ENCODE measurements at regions not wholly inside any gene's neighbourhood (a gene's known extent, or its start where the extent isn't known, plus 50 kb on each side); places are given as distances from the start of the nearest gene placed in this dataset.

DNA sequence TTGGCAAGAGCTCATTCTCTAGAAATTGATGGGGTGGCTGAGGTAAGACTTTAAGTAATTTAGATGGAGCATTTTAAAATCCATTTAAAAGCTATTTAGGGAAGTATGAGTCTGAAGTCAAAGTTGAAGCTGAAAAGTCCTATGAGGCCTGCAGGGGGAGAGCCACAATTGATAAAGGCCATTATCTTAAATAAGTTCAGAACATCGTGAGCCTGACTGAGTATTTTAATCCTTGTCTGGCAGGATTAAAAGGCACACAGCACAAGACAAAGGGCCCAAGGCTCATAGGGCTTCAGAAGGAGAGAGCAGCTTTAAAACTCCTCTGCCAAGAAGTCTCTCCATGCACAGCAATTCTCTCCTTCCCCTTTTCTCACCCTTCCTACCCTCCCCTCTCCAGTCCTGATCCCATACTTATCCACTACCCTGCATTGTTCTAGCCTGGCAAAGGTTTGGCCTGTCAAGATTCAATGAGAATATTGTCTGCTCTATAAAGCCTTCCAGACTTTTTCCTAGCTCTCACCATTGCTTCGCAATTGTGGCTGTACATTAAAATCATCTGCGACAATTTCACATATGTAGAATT is 1312.9 kb downstream of the FAM181B start:
- no peak overlapping the region for H3K14ac ChIP-seq (replicated peaks; ENCODE audit: low read depth, low read length)
- no peak overlapping the region for H3K4me3 ChIP-seq (ENCODE audit: insufficient read depth, low read depth, low read length)
- TF ChIP-seq, protein P1, sequence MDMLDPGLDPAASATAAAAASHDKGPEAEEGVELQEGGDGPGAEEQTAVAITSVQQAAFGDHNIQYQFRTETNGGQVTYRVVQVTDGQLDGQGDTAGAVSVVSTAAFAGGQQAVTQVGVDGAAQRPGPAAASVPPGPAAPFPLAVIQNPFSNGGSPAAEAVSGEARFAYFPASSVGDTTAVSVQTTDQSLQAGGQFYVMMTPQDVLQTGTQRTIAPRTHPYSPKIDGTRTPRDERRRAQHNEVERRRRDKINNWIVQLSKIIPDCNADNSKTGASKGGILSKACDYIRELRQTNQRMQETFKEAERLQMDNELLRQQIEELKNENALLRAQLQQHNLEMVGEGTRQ (IDR thresholded peaks at IDR 0.05; ENCODE audit: low read depth, low read length), result no peak
- in situ Hi-C loops (cut with MboI; ENCODE audit: low sequenced_read_pairs), result no loop called here
- H3K4me1 ChIP-seq (ENCODE audit: control insufficient read depth, insufficient read depth, low read length), result no peaks in the 10 kb centered on the region
- H4K5ac ChIP-seq (ENCODE audit: low read depth, low read length), result no peak overlapping the region
- no peak overlapping the region for H2BK120ac ChIP-seq (ENCODE audit: low read depth, low read length)
- H4K8ac ChIP-seq (ENCODE audit: low read depth in 2 of 2, low read length in 2 of 2), result no peak overlapping the region
- no peak overlapping the region for H3K9ac ChIP-seq (ENCODE audit: low read depth, low read length)
- no CpG with 5 or more reads among the region's 3 CpGs for WGBS, 2 experiments (ENCODE audit: extremely low coverage in 2 of 2, insufficient read length in 1 of 2)
- no peak overlapping the region for H3K4me2 ChIP-seq (ENCODE audit: low read depth, low read length)
- BruUV-seq (replicated peaks), result no TSS peak
- no peaks in the 10 kb centered on the region for H4K20me1 ChIP-seq (ENCODE audit: insufficient read depth, low read length)
- CTCF ChIA-PET, result no interaction called here
- H4K91ac ChIP-seq (ENCODE audit: insufficient read depth, low read depth, low read length), result no peak overlapping the region
- H3K27ac ChIP-seq (ENCODE audit: insufficient read depth, low read length), result no peak overlapping the region
- POLR2A ChIA-PET (ENCODE audit: unreplicated experiment), result no interaction called here
- no peak overlapping the region for H2AFZ ChIP-seq (replicated peaks; ENCODE audit: low read length, poor library complexity)
- H3K9me3 ChIP-seq (ENCODE audit: control insufficient read depth, insufficient read depth, low read length), result 0 out of 2 replicates have a peak, but pooled peaks cover 2% of the 10 kb centered on the region
- ATAC-seq (ENCODE audit: low read depth) (no peak), DNase-seq (no peak)
- H3K9me1 ChIP-seq (ENCODE audit: insufficient read depth, low read length), result no peaks in the 10 kb centered on the region
- H2BK20ac ChIP-seq (ENCODE audit: low read depth, low read length), result no peak overlapping the region
- H3K36me3 ChIP-seq (ENCODE audit: control insufficient read depth, insufficient read depth, low read length), result no peaks in the 10 kb centered on the region
- no peak overlapping the region for H2AK9ac ChIP-seq (replicated peaks; ENCODE audit: low read depth, low read length, poor library complexity)
- no peak overlapping the region for H2BK15ac ChIP-seq (ENCODE audit: low read depth, low read length)
- H3K18ac ChIP-seq (ENCODE audit: low read depth, low read length), result no peak overlapping the region
- H3K4ac ChIP-seq (ENCODE audit: low read depth, low read length), result no peak overlapping the region
- intact Hi-C loops (cut with micrococcal nuclease), result no loop called here
- dilution Hi-C loops (cut with HindIII; ENCODE audit: low sequenced_read_pairs, unreplicated experiment), result no loop called here
- H3K79me1 ChIP-seq (ENCODE audit: low read depth in 1 of 2, low read length in 2 of 2), result no peaks in the 10 kb centered on the region
- H3K23ac ChIP-seq (ENCODE audit: low read depth, low read length), result no peak overlapping the region
- H2BK5ac ChIP-seq (ENCODE audit: low read depth, low read length, poor library complexity, severe bottlenecking), result no peak overlapping the region
- H2AK5ac ChIP-seq (ENCODE audit: low read depth, low read length), result no peak overlapping the region
- H3K27me3 ChIP-seq (ENCODE audit: control insufficient read depth, insufficient read depth, low read length), result no peaks in the 10 kb centered on the region
- H3K56ac ChIP-seq (ENCODE audit: extremely low read depth, insufficient read depth, low read length), result no peak overlapping the region
